CD4-positive, alpha-beta T cell treated with Interleukin-15 for 4 hours (primary cell): ENCODE measurements at regions not wholly inside any gene's neighbourhood (a gene's known extent, or its start where the extent isn't known, plus 50 kb on each side); places are given as distances from the start of the nearest gene placed in this dataset.
"Not testable (repeated sequence)": the region's sequence is repeated elsewhere in the genome, so short reads cannot be mapped to it uniquely, and the experiment has no call there.

Source experiments
- DNase-seq: peaks from one replicate; pipeline ENCODE4 v3.0.0-alpha.2; 2020; ENCODE audit warnings: low spot score

- DNase-seq, result not testable (repeated sequence)
Observed at GRCh38 chr15:20237256-20238020, 304.2 kb downstream of the GOLGA6L6 start.

DNA sequence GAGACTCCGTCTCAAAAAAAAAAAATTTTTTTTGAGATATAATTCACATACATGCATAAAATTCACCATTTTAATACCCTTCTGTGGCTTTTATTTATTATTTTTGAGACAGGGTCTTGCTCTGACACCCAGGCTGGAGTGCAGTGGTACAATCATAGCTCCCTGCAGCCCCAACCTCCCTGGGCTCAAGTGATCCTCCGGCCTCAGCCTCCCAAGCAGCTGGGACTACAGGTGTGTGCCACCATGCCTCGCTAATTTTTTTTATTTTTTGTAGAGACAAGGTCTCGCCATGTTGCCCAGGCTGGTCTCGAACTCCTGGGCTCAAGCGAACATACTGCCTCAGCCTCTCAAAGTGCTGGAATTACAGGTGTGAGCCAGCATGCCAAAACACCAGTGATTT is 305.9 kb downstream of the GOLGA6L6 start:
- DNase-seq, result not testable (repeated sequence)

GRCh38 chr15:20234006-20234540 is 307.5 kb downstream of the GOLGA6L6 start:
- not testable (repeated sequence) for DNase-seq

GRCh38 chr15:20232457-20232856 is 309.1 kb downstream of the GOLGA6L6 start:
- not testable (repeated sequence) for DNase-seq

GRCh38 chr15:20230656-20231055 is 310.9 kb downstream of the GOLGA6L6 start:
- not testable (repeated sequence) for DNase-seq

- not testable (repeated sequence) for DNase-seq
Observed at GRCh38 chr15:20228791-20229190, 312.8 kb downstream of the GOLGA6L6 start.

DNA sequence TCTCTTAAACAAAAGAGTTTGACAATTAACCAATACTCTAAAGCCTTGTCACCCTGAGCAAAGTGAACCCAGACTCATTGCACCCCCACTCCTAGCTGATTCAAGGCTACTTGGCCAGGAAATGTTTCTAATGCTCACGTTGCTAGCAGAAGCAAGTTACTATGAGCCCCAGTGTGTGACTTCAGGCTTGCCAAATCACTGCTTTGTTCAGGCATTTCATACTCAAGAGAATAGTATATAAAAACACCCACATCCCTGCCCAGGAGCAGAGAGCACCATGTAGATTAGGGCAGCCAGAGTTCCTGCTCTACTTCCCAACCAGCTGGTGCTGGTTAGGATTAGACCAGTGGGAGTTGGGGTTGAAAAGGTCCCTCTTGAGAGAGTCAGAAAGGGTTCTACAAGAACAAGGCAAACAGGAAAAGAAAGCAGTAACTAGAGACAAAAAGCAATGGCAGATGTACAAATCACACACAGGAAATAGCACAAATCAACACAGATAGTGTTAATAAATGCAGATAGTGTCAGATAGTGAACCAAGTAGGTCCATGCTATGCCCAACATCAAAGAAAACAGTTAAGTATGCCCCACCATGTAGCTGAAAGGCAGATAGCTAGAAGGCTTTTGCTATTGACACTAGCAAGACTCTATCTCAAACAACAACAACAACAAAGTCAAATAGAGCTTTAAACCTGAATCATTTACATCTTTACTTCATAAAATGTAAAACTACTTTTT is 314.3 kb downstream of the GOLGA6L6 start:
- DNase-seq, result peak; percentile 5

DNA sequence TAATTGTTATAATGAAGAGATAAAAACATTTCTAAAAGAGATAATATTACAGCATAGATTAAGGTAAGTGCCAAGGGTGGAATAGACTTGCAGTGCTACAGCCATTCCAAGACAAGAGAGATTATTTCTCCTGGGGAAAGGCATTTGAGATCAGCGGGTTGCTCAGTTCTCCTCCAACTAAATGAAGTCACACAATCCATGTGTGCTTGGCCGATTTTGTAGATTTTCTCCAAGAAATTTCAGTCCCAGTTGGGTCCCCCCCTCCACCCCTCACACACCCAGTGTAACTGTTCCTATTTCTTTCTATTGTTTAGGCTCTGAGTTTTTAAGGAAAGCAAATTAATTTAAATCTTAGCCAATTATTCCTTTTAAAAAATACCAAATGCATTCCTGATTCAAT is 315.1 kb downstream of the GOLGA6L6 start:
- DNase-seq, result not testable (repeated sequence)

DNA sequence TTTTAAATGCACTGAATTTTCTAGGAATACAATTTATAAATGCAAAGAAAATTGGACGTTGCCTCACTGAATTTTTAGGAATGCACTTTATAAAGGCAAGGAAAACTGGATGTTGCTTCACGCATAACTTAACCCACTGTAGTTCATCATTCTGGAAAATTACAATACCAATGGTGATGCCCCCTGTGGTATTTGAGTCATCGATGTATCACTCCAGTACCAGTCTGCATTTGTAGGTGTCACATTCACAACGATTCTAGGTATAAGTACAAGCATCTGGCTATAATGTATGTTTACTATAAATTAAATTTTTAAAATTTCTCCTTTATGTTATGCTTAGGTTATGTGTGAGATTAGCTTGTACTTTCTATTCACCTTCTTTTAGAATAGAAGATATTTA is 320.5 kb downstream of the GOLGA6L6 start:
- not testable (repeated sequence) for DNase-seq

GRCh38 chr15:20219171-20219570 is 322.4 kb downstream of the GOLGA6L6 start:
- DNase-seq, result not testable (repeated sequence)

DNA sequence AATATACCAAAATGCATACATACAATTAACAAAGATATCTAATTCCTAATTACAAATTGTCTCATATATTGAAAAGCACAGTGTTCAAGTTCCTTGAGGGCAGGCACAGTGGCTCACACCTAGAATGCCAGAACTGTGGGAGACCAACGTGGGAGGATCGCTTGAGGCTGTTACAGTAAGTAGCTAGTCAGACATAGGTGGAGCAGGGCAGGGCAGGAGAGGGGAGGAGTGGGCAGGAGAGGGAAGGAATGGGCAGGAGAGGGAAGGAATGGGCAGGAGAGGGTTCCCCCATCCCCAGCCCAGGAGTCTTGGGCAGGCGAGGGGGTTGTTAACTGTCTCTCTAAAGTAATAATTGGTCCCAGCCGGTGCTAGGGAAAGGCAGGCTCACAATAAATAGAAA is 325.9 kb downstream of the GOLGA6L6 start:
- DNase-seq, result not testable (repeated sequence)

- not testable (repeated sequence) for DNase-seq
Observed at GRCh38 chr15:20214101-20214500, 327.5 kb downstream of the GOLGA6L6 start.

GRCh38 chr15:20211508-20211907 is 330.1 kb downstream of the GOLGA6L6 start:
- DNase-seq, result not testable (repeated sequence)

DNA sequence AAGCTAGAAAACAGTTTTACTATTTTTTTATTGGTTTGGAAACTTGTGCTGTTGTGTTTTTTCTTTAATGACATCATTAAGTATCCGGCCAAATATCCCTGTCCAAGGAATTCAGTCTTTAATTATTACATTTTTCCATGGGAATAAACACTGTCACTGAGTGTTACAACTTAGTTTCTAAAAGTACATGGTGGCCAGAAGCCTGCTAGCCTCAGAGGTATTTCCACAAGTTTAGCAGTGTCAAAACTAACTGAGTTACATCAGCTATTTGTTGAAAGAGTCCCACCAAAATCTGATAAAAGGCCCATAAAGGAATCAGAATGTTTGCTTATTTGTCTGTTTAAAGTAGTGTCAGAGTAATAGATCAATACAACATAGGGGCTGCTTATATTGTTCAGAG is 331.6 kb downstream of the GOLGA6L6 start:
- DNase-seq, result not testable (repeated sequence)

DNA sequence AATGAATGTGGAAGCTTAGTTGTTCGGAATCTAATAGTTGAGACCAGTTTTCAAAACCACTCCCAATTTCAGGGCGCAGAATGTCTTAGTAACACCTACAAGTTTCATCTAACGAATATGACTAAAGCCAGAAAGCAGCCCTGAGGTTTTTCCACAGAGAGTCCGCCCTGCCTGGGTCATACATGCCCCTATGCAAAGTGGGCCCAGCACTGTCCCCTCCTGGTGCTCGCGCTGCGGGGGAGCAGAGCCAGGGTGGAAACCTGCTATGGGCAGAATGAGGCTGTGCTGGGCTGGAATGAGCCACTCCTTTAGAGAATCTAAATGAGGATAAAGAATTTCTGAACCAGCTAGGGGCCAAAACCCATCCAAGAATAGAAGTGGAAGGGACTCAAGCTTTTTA is 334.0 kb downstream of the GOLGA6L6 start:
- not testable (repeated sequence) for DNase-seq

DNA sequence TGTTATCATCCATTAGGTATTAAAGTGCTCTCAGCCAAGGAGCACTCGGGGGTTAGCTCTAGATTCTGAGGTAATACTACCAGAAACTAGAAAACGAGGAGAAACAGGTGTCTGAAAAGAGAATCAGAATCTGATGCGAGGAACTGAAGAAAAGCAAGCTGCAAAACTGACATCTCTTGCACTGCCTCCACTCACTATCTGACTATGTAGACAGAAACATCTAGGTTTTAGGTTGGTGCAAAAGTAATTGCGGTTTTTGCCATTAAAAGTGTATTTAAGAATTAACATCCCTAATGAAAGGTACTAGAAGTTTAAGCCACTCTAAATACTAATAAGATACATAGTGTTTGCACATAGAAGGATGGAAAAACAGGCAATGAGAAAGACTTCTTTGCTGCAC is 334.4 kb downstream of the GOLGA6L6 start:
- DNase-seq, result not testable (repeated sequence)

- DNase-seq, result not testable (repeated sequence)
Observed at GRCh38 chr15:20204177-20204866, 337.3 kb downstream of the GOLGA6L6 start.

- DNase-seq, result not testable (repeated sequence)
Observed at GRCh38 chr15:20203649-20204150, 337.9 kb downstream of the GOLGA6L6 start.

DNA sequence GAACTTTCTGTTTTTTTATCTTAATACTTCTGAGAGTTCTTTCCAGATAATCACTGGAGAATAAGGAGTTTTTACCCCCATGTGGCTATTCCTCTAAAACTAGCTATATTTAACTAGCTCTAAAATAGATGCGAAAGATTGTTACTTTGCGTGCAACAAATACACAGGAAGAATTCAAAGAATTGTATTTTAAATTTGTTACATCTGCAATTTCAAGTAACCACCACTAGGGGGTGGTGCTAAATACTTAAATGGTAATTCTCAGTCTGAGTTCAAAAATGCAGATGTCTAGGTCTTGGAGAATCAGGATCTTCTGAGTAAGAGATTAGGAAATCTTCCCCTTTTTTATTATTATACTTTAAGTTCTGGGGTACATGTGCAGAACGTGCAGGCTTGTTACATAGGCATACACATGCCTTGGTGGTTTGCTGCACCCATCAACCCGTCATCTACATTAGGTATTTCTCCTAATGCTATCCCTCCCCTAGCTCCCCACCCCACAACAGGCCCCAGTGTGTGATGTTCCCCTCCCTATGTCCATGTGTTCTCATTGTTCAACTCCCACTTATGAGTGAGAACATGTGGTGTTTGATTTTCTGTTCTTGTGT is 346.9 kb downstream of the GOLGA6L6 start:
- not testable (repeated sequence) for DNase-seq

DNA sequence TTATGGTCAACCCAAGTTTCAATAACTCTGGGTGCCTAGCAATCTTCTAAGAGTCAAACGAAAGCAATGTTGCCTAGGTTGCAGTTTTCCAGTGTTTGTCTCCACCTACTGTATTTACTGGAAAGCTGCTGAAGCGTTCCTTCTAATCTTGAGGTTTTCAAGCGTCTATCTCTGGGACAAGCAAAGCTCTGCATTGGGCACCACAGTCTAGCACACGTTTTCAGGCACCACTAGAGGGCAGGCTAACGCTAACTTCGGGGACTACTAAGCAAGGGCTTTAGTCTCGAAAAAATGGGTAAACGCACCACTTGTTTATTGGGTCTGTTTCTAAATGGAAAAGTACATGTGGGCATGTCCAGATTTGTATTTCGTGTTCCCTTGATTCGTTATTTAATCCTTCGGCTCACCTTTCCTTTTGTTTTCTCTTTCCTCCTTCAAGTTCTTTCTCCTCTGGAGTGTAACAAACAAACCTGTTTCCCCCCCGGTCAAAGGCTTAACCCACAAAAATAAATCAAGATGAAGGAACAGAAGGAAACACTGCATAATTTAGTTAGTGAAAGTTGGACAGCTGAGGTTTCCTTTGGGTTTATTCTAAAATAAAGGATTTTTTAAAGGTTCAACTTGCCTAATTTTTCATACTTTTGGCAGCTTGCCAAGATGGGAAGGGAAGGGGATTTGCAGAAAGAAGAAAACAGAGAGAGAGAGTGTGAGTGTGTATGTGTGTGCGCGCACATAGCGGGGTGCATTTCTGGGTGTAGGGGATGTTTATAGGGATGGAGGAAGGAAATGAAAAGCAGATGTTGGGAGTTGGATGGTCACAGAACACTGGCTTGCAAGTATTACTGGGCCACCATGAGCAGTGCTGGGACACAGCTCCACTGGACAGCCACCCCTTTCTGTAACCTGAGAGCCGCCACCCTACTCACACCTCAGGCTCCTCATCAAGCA is 348.3 kb downstream of the GOLGA6L6 start:
- peak; percentile 56 for DNase-seq
